ENCODE measurements at regions not wholly inside any gene's neighbourhood (a gene's known extent, or its start where the extent isn't known, plus 50 kb on each side); places are given as distances from the start of the nearest gene placed in this dataset.

GRCh38 chr9:80540387-80540786 is 968.6 kb downstream of the TLE4 start:
- Histone ChIP-seq H3K27me3 (ENCODE audit: control insufficient read depth, insufficient read depth, low read length) (no peaks in the 10 kb centered on the region), H3K36me3 (ENCODE audit: control insufficient read depth, insufficient read depth, low read length) (no peaks in the 10 kb centered on the region), H3K9me3 (replicated peaks; ENCODE audit: control insufficient read depth, low read depth, low read length) (peaks cover 4% of the 10 kb centered on the region), H3K4me3 (ENCODE audit: low read length) (no peak overlapping the region), H3K4me1 (ENCODE audit: control insufficient read depth, insufficient read depth, low read length) (no peaks in the 10 kb centered on the region), H3K27ac (ENCODE audit: low read length) (no peak overlapping the region)
- WGBS (ENCODE audit: insufficient coverage): no CpG with 5 or more reads among the region's 4 CpGs
- DNase-seq: no peak

- no CpG with 5 or more reads among the region's 1 CpG for whole genome bisulfite sequencing (ENCODE audit: insufficient coverage)
- Histone ChIP-seq H3K36me3 (ENCODE audit: control insufficient read depth, insufficient read depth, low read length) (no peaks in the 10 kb centered on the region), H3K9me3 (replicated peaks; ENCODE audit: control insufficient read depth, low read depth, low read length) (no peaks in the 10 kb centered on the region), H3K27me3 (ENCODE audit: control insufficient read depth, insufficient read depth, low read length) (no peaks in the 10 kb centered on the region), H3K4me3 (ENCODE audit: low read length) (no peak overlapping the region), H3K27ac (ENCODE audit: low read length) (no peak overlapping the region), H3K4me1 (ENCODE audit: control insufficient read depth, insufficient read depth, low read length) (no peaks in the 10 kb centered on the region)
- peak; percentile 74 for DNase-seq
These were observed 967.2 kb downstream of the TLE4 start for GRCh38 chr9:80538976-80539375.

GRCh38 chr9:80522465-80522864 is 950.7 kb downstream of the TLE4 start:
- no peak for DNase-seq
- Histone ChIP-seq H3K4me1 (ENCODE audit: control insufficient read depth, insufficient read depth, low read length) (no peaks in the 10 kb centered on the region), H3K27ac (ENCODE audit: low read length) (no peak overlapping the region), H3K4me3 (ENCODE audit: low read length) (no peak overlapping the region), H3K27me3 (ENCODE audit: control insufficient read depth, insufficient read depth, low read length) (no peaks in the 10 kb centered on the region), H3K36me3 (ENCODE audit: control insufficient read depth, insufficient read depth, low read length) (no peaks in the 10 kb centered on the region), H3K9me3 (replicated peaks; ENCODE audit: control insufficient read depth, low read depth, low read length) (peaks cover 4% of the 10 kb centered on the region)
- no CpG with 5 or more reads among the region's 3 CpGs for WGBS (ENCODE audit: insufficient coverage)

- H3K9me3 ChIP-seq (replicated peaks; ENCODE audit: control insufficient read depth, low read depth, low read length): peaks cover 3% of the 10 kb centered on the region
- WGBS (ENCODE audit: insufficient coverage): 80% methylated on average over 1 of the region's 3 CpGs
- DNase-seq: no peak
- H3K27me3 ChIP-seq (ENCODE audit: control insufficient read depth, insufficient read depth, low read length): no peaks in the 10 kb centered on the region
- no peak overlapping the region for H3K4me3 ChIP-seq (ENCODE audit: low read length)
- H3K27ac ChIP-seq (ENCODE audit: low read length): no peak overlapping the region
- no peaks in the 10 kb centered on the region for H3K4me1 ChIP-seq (ENCODE audit: control insufficient read depth, insufficient read depth, low read length)
- no peaks in the 10 kb centered on the region for H3K36me3 ChIP-seq (ENCODE audit: control insufficient read depth, insufficient read depth, low read length)
These were observed 949.4 kb downstream of the TLE4 start for GRCh38 chr9:80521151-80521550.

GRCh38 chr9:80520231-80520630 is 948.5 kb downstream of the TLE4 start:
- Histone ChIP-seq H3K9me3 (replicated peaks; ENCODE audit: control insufficient read depth, low read depth, low read length) (peaks cover 2% of the 10 kb centered on the region), H3K4me1 (ENCODE audit: control insufficient read depth, insufficient read depth, low read length) (no peaks in the 10 kb centered on the region), H3K27ac (ENCODE audit: low read length) (no peak overlapping the region), H3K27me3 (ENCODE audit: control insufficient read depth, insufficient read depth, low read length) (no peaks in the 10 kb centered on the region), H3K36me3 (ENCODE audit: control insufficient read depth, insufficient read depth, low read length) (no peaks in the 10 kb centered on the region), H3K4me3 (ENCODE audit: low read length) (no peak overlapping the region)
- 83% methylated on average over 1 of the region's 4 CpGs for WGBS (ENCODE audit: insufficient coverage)
- no peak for DNase-seq

- no CpG with 5 or more reads among the region's 3 CpGs for WGBS (ENCODE audit: insufficient coverage)
- no peaks in the 10 kb centered on the region for H3K4me1 ChIP-seq (ENCODE audit: control insufficient read depth, insufficient read depth, low read length)
- DNase-seq: no peak
- no peaks in the 10 kb centered on the region for H3K9me3 ChIP-seq (replicated peaks; ENCODE audit: control insufficient read depth, low read depth, low read length)
- H3K27me3 ChIP-seq (ENCODE audit: control insufficient read depth, insufficient read depth, low read length): no peaks in the 10 kb centered on the region
- H3K27ac ChIP-seq (ENCODE audit: low read length): no peak overlapping the region
- H3K36me3 ChIP-seq (ENCODE audit: control insufficient read depth, insufficient read depth, low read length): no peaks in the 10 kb centered on the region
- H3K4me3 ChIP-seq (ENCODE audit: low read length): no peak overlapping the region
These were observed 946.7 kb downstream of the TLE4 start for GRCh38 chr9:80518441-80518840.

- Histone ChIP-seq H3K4me3 (ENCODE audit: low read length) (no peak overlapping the region), H3K27ac (ENCODE audit: low read length) (no peak overlapping the region), H3K9me3 (replicated peaks; ENCODE audit: control insufficient read depth, low read depth, low read length) (no peaks in the 10 kb centered on the region), H3K36me3 (ENCODE audit: control insufficient read depth, insufficient read depth, low read length) (no peaks in the 10 kb centered on the region), H3K27me3 (ENCODE audit: control insufficient read depth, insufficient read depth, low read length) (no peaks in the 10 kb centered on the region), H3K4me1 (ENCODE audit: control insufficient read depth, insufficient read depth, low read length) (no peaks in the 10 kb centered on the region)
- no peak for DNase-seq
- no CpG with 5 or more reads among the region's 3 CpGs for WGBS (ENCODE audit: insufficient coverage)
These were observed 944.9 kb downstream of the TLE4 start for GRCh38 chr9:80516679-80517078.

- peaks cover 3% of the 10 kb centered on the region for H3K4me1 ChIP-seq (ENCODE audit: control insufficient read depth, insufficient read depth, low read length)
- H3K36me3 ChIP-seq (ENCODE audit: control insufficient read depth, insufficient read depth, low read length): no peaks in the 10 kb centered on the region
- WGBS (ENCODE audit: insufficient coverage): no CpG with 5 or more reads among the region's 1 CpG
- no peaks in the 10 kb centered on the region for H3K9me3 ChIP-seq (replicated peaks; ENCODE audit: control insufficient read depth, low read depth, low read length)
- H3K4me3 ChIP-seq (ENCODE audit: low read length): no peak overlapping the region
- H3K27me3 ChIP-seq (ENCODE audit: control insufficient read depth, insufficient read depth, low read length): no peaks in the 10 kb centered on the region
- no peak for DNase-seq
- H3K27ac ChIP-seq (ENCODE audit: low read length): no peak overlapping the region
These were observed 937.6 kb downstream of the TLE4 start for GRCh38 chr9:80509358-80509757.

- DNase-seq: no peak
- Histone ChIP-seq H3K27me3 (ENCODE audit: control insufficient read depth, insufficient read depth, low read length) (no peaks in the 10 kb centered on the region), H3K4me3 (ENCODE audit: low read length) (no peak overlapping the region), H3K36me3 (ENCODE audit: control insufficient read depth, insufficient read depth, low read length) (no peaks in the 10 kb centered on the region), H3K9me3 (replicated peaks; ENCODE audit: control insufficient read depth, low read depth, low read length) (no peaks in the 10 kb centered on the region), H3K4me1 (ENCODE audit: control insufficient read depth, insufficient read depth, low read length) (peaks cover 12% of the 10 kb centered on the region), H3K27ac (ENCODE audit: low read length) (no peak overlapping the region)
- no CpG with 5 or more reads among the region's 3 CpGs for WGBS (ENCODE audit: insufficient coverage)
These were observed 935.8 kb downstream of the TLE4 start for GRCh38 chr9:80507611-80508010.

GRCh38 chr9:80504601-80505230 is 933.0 kb downstream of the TLE4 start:
- DNase-seq: peak; percentile 58
- no peak overlapping the region for H3K4me3 ChIP-seq (ENCODE audit: low read length)
- no peaks in the 10 kb centered on the region for H3K27me3 ChIP-seq (ENCODE audit: control insufficient read depth, insufficient read depth, low read length)
- H3K9me3 ChIP-seq (replicated peaks; ENCODE audit: control insufficient read depth, low read depth, low read length): no peaks in the 10 kb centered on the region
- H3K4me1 ChIP-seq (ENCODE audit: control insufficient read depth, insufficient read depth, low read length): peaks cover 12% of the 10 kb centered on the region
- WGBS (ENCODE audit: insufficient coverage): 22% methylated on average over 4 of the region's 7 CpGs
- no peaks in the 10 kb centered on the region for H3K36me3 ChIP-seq (ENCODE audit: control insufficient read depth, insufficient read depth, low read length)
- peak overlapping the region; percentile 77 for H3K27ac ChIP-seq (ENCODE audit: low read length)
